ENCODE measurements at regions not wholly inside any gene's neighbourhood (a gene's known extent, or its start where the extent isn't known, plus 50 kb on each side); places are given as distances from the start of the nearest gene placed in this dataset.
"Not testable (repeated sequence)": the region's sequence is repeated elsewhere in the genome, so short reads cannot be mapped to it uniquely, and the experiment has no call there.

GRCh38 chrX:46327566-46328115 lies 217.6 kb downstream of the ZNF674 start:
- Histone ChIP-seq H3K9me3 (ENCODE audit: control insufficient read depth, low read length) (no peaks in the 10 kb centered on the region), H3K36me3 (ENCODE audit: control insufficient read depth, insufficient read depth, low read length) (no peaks in the 10 kb centered on the region), H3K4me3 (ENCODE audit: insufficient read depth, low read depth, low read length) (no peak overlapping the region), H3K27ac (ENCODE audit: insufficient read depth, low read depth, low read length, poor library complexity, severe bottlenecking) (peak overlapping the region; percentile 95), H3K4me1 (ENCODE audit: control insufficient read depth, insufficient read depth, low read length) (peaks cover 3% of the 10 kb centered on the region), H3K27me3 (ENCODE audit: control insufficient read depth, insufficient read depth, low read length, poor library complexity, severe bottlenecking) (no peaks in the 10 kb centered on the region)
- WGBS, 2 experiments: 1 to 2% methylated on average over 6 to 7 of the region's 7 CpGs

- H3K27me3 ChIP-seq (ENCODE audit: control insufficient read depth, insufficient read depth, low read length, poor library complexity, severe bottlenecking): no peaks in the 10 kb centered on the region
- peaks cover 3% of the 10 kb centered on the region for H3K4me1 ChIP-seq (ENCODE audit: control insufficient read depth, insufficient read depth, low read length)
- no peaks in the 10 kb centered on the region for H3K9me3 ChIP-seq (ENCODE audit: control insufficient read depth, low read length)
- WGBS, 2 experiments: 39 to 55% methylated on average over 2 to 3 of the region's 3 CpGs
- H3K4me3 ChIP-seq (ENCODE audit: insufficient read depth, low read depth, low read length): no peak overlapping the region
- no peak overlapping the region for H3K27ac ChIP-seq (ENCODE audit: insufficient read depth, low read depth, low read length, poor library complexity, severe bottlenecking)
- H3K36me3 ChIP-seq (ENCODE audit: control insufficient read depth, insufficient read depth, low read length): no peaks in the 10 kb centered on the region
Measured at GRCh38 chrX:46326161-46326560, 219.1 kb downstream of the ZNF674 start.

GRCh38 chrX:46325312-46325877 lies 219.8 kb downstream of the ZNF674 start:
- Histone ChIP-seq H3K4me3 (ENCODE audit: insufficient read depth, low read depth, low read length) (no peak overlapping the region), H3K36me3 (ENCODE audit: control insufficient read depth, insufficient read depth, low read length) (no peaks in the 10 kb centered on the region), H3K4me1 (ENCODE audit: control insufficient read depth, insufficient read depth, low read length) (peaks cover 3% of the 10 kb centered on the region), H3K27ac (ENCODE audit: insufficient read depth, low read depth, low read length, poor library complexity, severe bottlenecking) (no peak overlapping the region), H3K27me3 (ENCODE audit: control insufficient read depth, insufficient read depth, low read length, poor library complexity, severe bottlenecking) (no peaks in the 10 kb centered on the region), H3K9me3 (ENCODE audit: control insufficient read depth, low read length) (no peaks in the 10 kb centered on the region)
- WGBS, 2 experiments: 51 to 72% methylated on average over 3 to 5 of the region's 5 CpGs

GRCh38 chrX:46324166-46324565 lies 221.1 kb downstream of the ZNF674 start:
- no peak overlapping the region for H3K4me3 ChIP-seq (ENCODE audit: insufficient read depth, low read depth, low read length)
- H3K27me3 ChIP-seq (ENCODE audit: control insufficient read depth, insufficient read depth, low read length, poor library complexity, severe bottlenecking): no peaks in the 10 kb centered on the region
- H3K27ac ChIP-seq (ENCODE audit: insufficient read depth, low read depth, low read length, poor library complexity, severe bottlenecking): no peak overlapping the region
- 94 to 96% methylated on average over 3 of the region's 3 CpGs for WGBS, 2 experiments
- no peaks in the 10 kb centered on the region for H3K36me3 ChIP-seq (ENCODE audit: control insufficient read depth, insufficient read depth, low read length)
- H3K4me1 ChIP-seq (ENCODE audit: control insufficient read depth, insufficient read depth, low read length): peaks cover 3% of the 10 kb centered on the region
- no peaks in the 10 kb centered on the region for H3K9me3 ChIP-seq (ENCODE audit: control insufficient read depth, low read length)

GRCh38 chrX:46322929-46323328 lies 222.3 kb downstream of the ZNF674 start:
- 79 to 94% methylated on average over 3 to 4 of the region's 5 CpGs for WGBS, 2 experiments
- H3K4me3 ChIP-seq (ENCODE audit: insufficient read depth, low read depth, low read length); H3K36me3 ChIP-seq (ENCODE audit: control insufficient read depth, insufficient read depth, low read length); H3K9me3 ChIP-seq (ENCODE audit: control insufficient read depth, low read length); H3K27me3 ChIP-seq (ENCODE audit: control insufficient read depth, insufficient read depth, low read length, poor library complexity, severe bottlenecking); H3K4me1 ChIP-seq (ENCODE audit: control insufficient read depth, insufficient read depth, low read length); H3K27ac ChIP-seq (ENCODE audit: insufficient read depth, low read depth, low read length, poor library complexity, severe bottlenecking): not testable (repeated sequence)

GRCh38 chrX:46321676-46322075 lies 223.5 kb downstream of the ZNF674 start:
- Histone ChIP-seq H3K4me1 (ENCODE audit: control insufficient read depth, insufficient read depth, low read length) (no peaks in the 10 kb centered on the region), H3K27me3 (ENCODE audit: control insufficient read depth, insufficient read depth, low read length, poor library complexity, severe bottlenecking) (no peaks in the 10 kb centered on the region), H3K36me3 (ENCODE audit: control insufficient read depth, insufficient read depth, low read length) (no peaks in the 10 kb centered on the region), H3K27ac (ENCODE audit: insufficient read depth, low read depth, low read length, poor library complexity, severe bottlenecking) (no peak overlapping the region), H3K9me3 (ENCODE audit: control insufficient read depth, low read length) (no peaks in the 10 kb centered on the region), H3K4me3 (ENCODE audit: insufficient read depth, low read depth, low read length) (no peak overlapping the region)

- Histone ChIP-seq H3K36me3 (ENCODE audit: control insufficient read depth, insufficient read depth, low read length) (no peaks in the 10 kb centered on the region), H3K27ac (ENCODE audit: insufficient read depth, low read depth, low read length, poor library complexity, severe bottlenecking) (no peak overlapping the region), H3K4me1 (ENCODE audit: control insufficient read depth, insufficient read depth, low read length) (no peaks in the 10 kb centered on the region), H3K9me3 (ENCODE audit: control insufficient read depth, low read length) (no peaks in the 10 kb centered on the region), H3K27me3 (ENCODE audit: control insufficient read depth, insufficient read depth, low read length, poor library complexity, severe bottlenecking) (no peaks in the 10 kb centered on the region), H3K4me3 (ENCODE audit: insufficient read depth, low read depth, low read length) (no peak overlapping the region)
- no CpG with 5 or more reads among the region's 1 CpG for WGBS, 2 experiments
Measured at GRCh38 chrX:46319750-46320149, 225.5 kb downstream of the ZNF674 start.

GRCh38 chrX:46318551-46318950 lies 226.7 kb downstream of the ZNF674 start:
- H3K27ac ChIP-seq (ENCODE audit: insufficient read depth, low read depth, low read length, poor library complexity, severe bottlenecking): no peak overlapping the region
- 90 to 93% methylated on average over 3 of the region's 3 CpGs for WGBS, 2 experiments
- no peaks in the 10 kb centered on the region for H3K36me3 ChIP-seq (ENCODE audit: control insufficient read depth, insufficient read depth, low read length)

GRCh38 chrX:46317163-46317562 lies 228.1 kb downstream of the ZNF674 start:
- Histone ChIP-seq H3K27me3 (ENCODE audit: control insufficient read depth, insufficient read depth, low read length, poor library complexity, severe bottlenecking) (no peaks in the 10 kb centered on the region), H3K36me3 (ENCODE audit: control insufficient read depth, insufficient read depth, low read length) (no peaks in the 10 kb centered on the region), H3K27ac (ENCODE audit: insufficient read depth, low read depth, low read length, poor library complexity, severe bottlenecking) (no peak overlapping the region), H3K4me1 (ENCODE audit: control insufficient read depth, insufficient read depth, low read length) (no peaks in the 10 kb centered on the region), H3K9me3 (ENCODE audit: control insufficient read depth, low read length) (no peaks in the 10 kb centered on the region), H3K4me3 (ENCODE audit: insufficient read depth, low read depth, low read length) (no peak overlapping the region)
- WGBS, 2 experiments: 56 to 89% methylated on average over 1 of the region's 1 CpG

More at GRCh38 chrX:46318551-46318950, 226.7 kb downstream of the ZNF674 start:
- Histone ChIP-seq H3K27me3 (ENCODE audit: control insufficient read depth, insufficient read depth, low read length, poor library complexity, severe bottlenecking) (no peaks in the 10 kb centered on the region), H3K9me3 (ENCODE audit: control insufficient read depth, low read length) (no peaks in the 10 kb centered on the region), H3K4me3 (ENCODE audit: insufficient read depth, low read depth, low read length) (no peak overlapping the region), H3K4me1 (ENCODE audit: control insufficient read depth, insufficient read depth, low read length) (no peaks in the 10 kb centered on the region)

- peaks cover 3% of the 10 kb centered on the region for H3K4me1 ChIP-seq (ENCODE audit: control insufficient read depth, insufficient read depth, low read length)
- H3K4me3 ChIP-seq (ENCODE audit: insufficient read depth, low read depth, low read length): no peak overlapping the region
- H3K9me3 ChIP-seq (ENCODE audit: control insufficient read depth, low read length): no peaks in the 10 kb centered on the region
- H3K36me3 ChIP-seq (ENCODE audit: control insufficient read depth, insufficient read depth, low read length): no peaks in the 10 kb centered on the region
- no peaks in the 10 kb centered on the region for H3K27me3 ChIP-seq (ENCODE audit: control insufficient read depth, insufficient read depth, low read length, poor library complexity, severe bottlenecking)
- WGBS, 2 experiments: 79 to 92% methylated on average over 2 to 4 of the region's 4 CpGs
- H3K27ac ChIP-seq (ENCODE audit: insufficient read depth, low read depth, low read length, poor library complexity, severe bottlenecking): no peak overlapping the region
Measured at GRCh38 chrX:46311581-46312120, 233.6 kb downstream of the ZNF674 start.
